SH-SY5Y (cell line): ENCODE measurements at regions not wholly inside any gene's neighbourhood (a gene's known extent, or its start where the extent isn't known, plus 50 kb on each side); places are given as distances from the start of the nearest gene placed in this dataset.

Source experiments
- GATA2 ChIP-seq: IDR thresholded peaks from 2 replicates; pipeline ENCODE4 v1.6.1; 2011; ENCODE audit warnings: mild to moderate bottlenecking, low read depth, low read length
- GATA3 ChIP-seq: IDR thresholded peaks from 2 replicates; pipeline ENCODE4 v1.6.1; 2011; ENCODE audit warnings: low read depth, mild to moderate bottlenecking, low read length, moderate library complexity

- TF ChIP-seq GATA2 (no peak), GATA3 (no peak)
Measured at GRCh38 chr1:112317140-112317539, 78.9 kb upstream of the CTTNBP2NL start.
